HUES6 (cell line): ENCODE measurements at regions not wholly inside any gene's neighbourhood (a gene's known extent, or its start where the extent isn't known, plus 50 kb on each side); places are given as distances from the start of the nearest gene placed in this dataset.

Source experiments
- H3K27ac ChIP-seq: 2 replicates; pipeline ENCODE4 v1.7.0; 2013; ENCODE audit warnings: low read depth, mild to moderate bottlenecking, low read length, inconsistent platforms
- H3K27me3 ChIP-seq: 2 replicates; pipeline ENCODE4 v1.6.1; 2013; ENCODE audit warnings: low read length; ENCODE audit not compliant: control insufficient read depth, insufficient read depth
- H3K36me3 ChIP-seq: 2 replicates; pipeline ENCODE4 v1.6.1; 2013; ENCODE audit warnings: low read length; ENCODE audit not compliant: control insufficient read depth, insufficient read depth
- H3K4me1 ChIP-seq: 2 replicates; pipeline ENCODE4 v1.6.1; 2013; ENCODE audit warnings: low read length; ENCODE audit not compliant: control insufficient read depth, insufficient read depth
- H3K4me3 ChIP-seq: 2 replicates; pipeline ENCODE4 v1.5.1; 2013; ENCODE audit warnings: low read depth, low read length
- H3K9ac ChIP-seq: one replicate; pipeline ENCODE4 v1.6.1; 2013; ENCODE audit warnings: mild to moderate bottlenecking, low read length
- H3K9me3 ChIP-seq: 2 replicates; pipeline ENCODE4 v1.6.1; 2013; ENCODE audit warnings: low read depth, low read length; ENCODE audit not compliant: control insufficient read depth, insufficient read depth

GRCh38 chr4:158991534-158992155 is 111.2 kb upstream of the RAPGEF2 start:
- no peaks in the 10 kb centered on the region for H3K4me1 ChIP-seq
- no peak overlapping the region for H3K27ac ChIP-seq

DNA sequence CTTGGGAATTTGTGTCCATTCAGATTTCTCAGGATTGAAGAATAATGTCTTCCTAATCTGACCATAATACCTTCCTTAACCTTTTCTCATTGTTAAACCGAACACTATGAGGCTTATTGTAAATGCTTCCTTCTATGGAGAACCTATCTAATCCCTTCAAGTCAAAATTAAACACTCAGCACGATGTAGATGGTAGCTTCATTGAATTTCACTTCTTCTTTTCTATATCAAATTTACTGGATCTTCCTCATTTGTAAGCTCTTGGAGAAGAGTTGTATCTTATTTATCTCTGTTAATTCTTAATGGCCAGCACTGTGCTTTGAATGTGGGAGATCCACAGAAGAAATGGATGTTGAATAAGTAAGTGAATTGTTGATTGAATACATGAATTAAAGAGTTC is 109.0 kb upstream of the RAPGEF2 start:
- H3K36me3 ChIP-seq, result no peaks in the 10 kb centered on the region
- H3K9ac ChIP-seq, result no peak overlapping the region
- H3K4me3 ChIP-seq, result no peak overlapping the region
- H3K27ac ChIP-seq, result no peak overlapping the region
- H3K27me3 ChIP-seq, result no peaks in the 10 kb centered on the region
- no peaks in the 10 kb centered on the region for H3K9me3 ChIP-seq
- H3K4me1 ChIP-seq, result no peaks in the 10 kb centered on the region

More at GRCh38 chr4:158991534-158992155, 111.2 kb upstream of the RAPGEF2 start:
- H3K4me3 ChIP-seq, result no peak overlapping the region
- no peaks in the 10 kb centered on the region for H3K9me3 ChIP-seq
- H3K9ac ChIP-seq, result no peak overlapping the region
- no peaks in the 10 kb centered on the region for H3K36me3 ChIP-seq
- H3K27me3 ChIP-seq, result no peaks in the 10 kb centered on the region

DNA sequence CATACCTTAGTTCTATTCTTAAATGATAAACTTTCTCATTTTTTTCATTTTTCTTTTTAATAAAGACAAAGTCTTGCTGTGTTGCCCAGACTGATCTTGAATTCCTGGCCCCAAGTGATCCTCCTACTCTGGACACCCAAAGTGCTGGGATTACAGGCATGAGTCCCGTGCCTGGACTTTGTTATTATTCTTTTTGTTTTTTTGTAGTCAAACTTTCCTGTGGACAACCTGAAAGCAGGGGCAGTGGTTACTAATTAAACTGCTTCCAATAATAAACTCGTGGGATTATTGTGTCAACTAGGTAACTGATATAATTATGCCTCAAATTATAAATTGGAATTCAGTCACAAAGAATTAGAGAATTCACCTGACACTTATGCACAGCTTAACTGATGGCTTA is 107.8 kb upstream of the RAPGEF2 start:
- H3K36me3 ChIP-seq, result no peaks in the 10 kb centered on the region
- no peak overlapping the region for H3K27ac ChIP-seq
- H3K4me1 ChIP-seq, result no peaks in the 10 kb centered on the region
- no peaks in the 10 kb centered on the region for H3K9me3 ChIP-seq
- H3K4me3 ChIP-seq, result no peak overlapping the region
- no peaks in the 10 kb centered on the region for H3K27me3 ChIP-seq
- no peak overlapping the region for H3K9ac ChIP-seq

- no peak overlapping the region for H3K4me3 ChIP-seq
- no peaks in the 10 kb centered on the region for H3K9me3 ChIP-seq
- no peak overlapping the region for H3K9ac ChIP-seq
- no peaks in the 10 kb centered on the region for H3K36me3 ChIP-seq
- H3K27ac ChIP-seq, result no peak overlapping the region
- no peaks in the 10 kb centered on the region for H3K4me1 ChIP-seq
- no peaks in the 10 kb centered on the region for H3K27me3 ChIP-seq
These were observed 106.9 kb upstream of the RAPGEF2 start for GRCh38 chr4:158995965-158996364.

- H3K27me3 ChIP-seq, result no peaks in the 10 kb centered on the region
- H3K36me3 ChIP-seq, result no peaks in the 10 kb centered on the region
- no peaks in the 10 kb centered on the region for H3K9me3 ChIP-seq
- H3K4me1 ChIP-seq, result no peaks in the 10 kb centered on the region
- no peak overlapping the region for H3K4me3 ChIP-seq
- H3K27ac ChIP-seq, result no peak overlapping the region
- no peak overlapping the region for H3K9ac ChIP-seq
These were observed 106.2 kb upstream of the RAPGEF2 start for GRCh38 chr4:158996669-158997074.

DNA sequence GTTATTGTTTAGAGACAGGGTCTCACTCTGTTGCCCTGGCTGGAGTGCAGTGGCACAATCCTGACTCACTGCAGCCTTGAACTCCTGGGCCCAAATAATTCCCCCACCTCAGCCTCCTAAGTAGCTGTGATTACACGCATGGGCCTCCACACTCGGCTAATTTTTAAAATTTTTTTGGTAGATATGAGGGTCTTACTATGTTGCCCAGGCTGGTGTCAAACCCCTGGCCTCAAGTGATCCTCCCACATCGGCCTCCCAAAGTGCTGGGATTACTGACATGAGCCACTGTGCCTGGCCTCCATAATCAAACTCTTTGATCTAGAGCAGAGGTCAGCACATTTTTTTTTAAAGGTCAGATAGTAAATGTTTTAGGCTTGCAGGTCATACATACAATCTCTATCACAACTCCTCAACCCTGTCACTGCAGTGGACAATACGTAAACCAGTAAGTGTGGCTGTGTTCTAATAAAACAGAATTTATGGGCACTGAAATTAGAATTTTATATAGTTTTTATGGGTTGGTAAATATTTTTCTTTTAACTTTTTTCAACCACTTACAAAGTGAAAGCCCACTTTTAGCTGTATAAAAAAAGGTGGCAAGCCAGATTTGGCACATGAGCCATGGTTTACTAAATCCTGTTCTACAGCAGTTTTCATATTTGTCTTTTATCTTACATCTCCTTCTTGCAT is 105.1 kb upstream of the RAPGEF2 start:
- no peaks in the 10 kb centered on the region for H3K9me3 ChIP-seq
- H3K36me3 ChIP-seq, result no peaks in the 10 kb centered on the region
- H3K27ac ChIP-seq, result no peak overlapping the region
- no peaks in the 10 kb centered on the region for H3K4me1 ChIP-seq
- no peaks in the 10 kb centered on the region for H3K27me3 ChIP-seq
- H3K9ac ChIP-seq, result no peak overlapping the region
- no peak overlapping the region for H3K4me3 ChIP-seq

DNA sequence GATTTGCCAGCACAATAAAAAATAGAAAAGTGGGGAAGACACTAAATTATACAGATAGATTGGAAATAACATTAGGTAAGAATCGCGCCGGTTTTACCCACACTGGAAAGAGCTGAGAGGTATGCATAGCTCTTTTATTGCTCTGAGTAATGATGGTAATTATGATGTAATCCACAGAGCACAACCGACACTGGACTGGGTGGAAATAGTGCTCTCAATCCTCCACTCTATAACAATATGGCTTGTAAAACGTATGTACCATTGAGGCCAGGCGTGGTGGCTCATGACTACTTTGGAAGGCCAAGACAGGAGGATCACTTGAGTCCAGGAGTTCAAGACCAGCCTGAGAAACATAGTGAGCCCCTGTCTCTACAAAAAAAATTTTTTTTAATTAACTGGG is 104.3 kb upstream of the RAPGEF2 start:
- Histone ChIP-seq H3K36me3 (no peaks in the 10 kb centered on the region), H3K27me3 (no peaks in the 10 kb centered on the region), H3K9ac (no peak overlapping the region), H3K9me3 (no peaks in the 10 kb centered on the region), H3K4me3 (no peak overlapping the region), H3K27ac (no peak overlapping the region), H3K4me1 (no peaks in the 10 kb centered on the region)

- H3K36me3 ChIP-seq, result no peaks in the 10 kb centered on the region
- H3K9me3 ChIP-seq, result no peaks in the 10 kb centered on the region
- no peak overlapping the region for H3K4me3 ChIP-seq
- no peaks in the 10 kb centered on the region for H3K27me3 ChIP-seq
- H3K27ac ChIP-seq, result no peak overlapping the region
- H3K9ac ChIP-seq, result no peak overlapping the region
- no peaks in the 10 kb centered on the region for H3K4me1 ChIP-seq
These were observed 103.7 kb upstream of the RAPGEF2 start for GRCh38 chr4:158999166-158999682.

GRCh38 chr4:158999849-159000248 is 103.0 kb upstream of the RAPGEF2 start:
- no peaks in the 10 kb centered on the region for H3K27me3 ChIP-seq
- no peak overlapping the region for H3K27ac ChIP-seq
- H3K9ac ChIP-seq, result no peak overlapping the region
- no peaks in the 10 kb centered on the region for H3K36me3 ChIP-seq
- no peak overlapping the region for H3K4me3 ChIP-seq
- H3K4me1 ChIP-seq, result no peaks in the 10 kb centered on the region
- no peaks in the 10 kb centered on the region for H3K9me3 ChIP-seq

- Histone ChIP-seq H3K9ac (no peak overlapping the region), H3K27ac (no peak overlapping the region), H3K4me3 (no peak overlapping the region)
These were observed 99.9 kb upstream of the RAPGEF2 start for GRCh38 chr4:159002950-159003349.

GRCh38 chr4:159003420-159004253 is 99.2 kb upstream of the RAPGEF2 start:
- no peak overlapping the region for H3K9ac ChIP-seq
- no peak overlapping the region for H3K4me3 ChIP-seq

More at GRCh38 chr4:159002950-159003349, 99.9 kb upstream of the RAPGEF2 start:
- H3K27me3 ChIP-seq, result peaks cover 18% of the 10 kb centered on the region
- no peaks in the 10 kb centered on the region for H3K36me3 ChIP-seq
- H3K4me1 ChIP-seq, result peaks cover 11% of the 10 kb centered on the region
- no peaks in the 10 kb centered on the region for H3K9me3 ChIP-seq

More at GRCh38 chr4:159003420-159004253, 99.2 kb upstream of the RAPGEF2 start:
- peaks cover 11% of the 10 kb centered on the region for H3K4me1 ChIP-seq
- H3K27ac ChIP-seq, result no peak overlapping the region
- no peaks in the 10 kb centered on the region for H3K9me3 ChIP-seq
- no peaks in the 10 kb centered on the region for H3K36me3 ChIP-seq
- peaks cover 19% of the 10 kb centered on the region for H3K27me3 ChIP-seq
